B cell (primary cell): ENCODE measurements at regions not wholly inside any gene's neighbourhood (a gene's known extent, or its start where the extent isn't known, plus 50 kb on each side); places are given as distances from the start of the nearest gene placed in this dataset.

ENCODE experiments used
- ATAC-seq: fragments of 200-7000 bp; cut with Tn5 transposase; one replicate; pipeline ENCODE4 v1.10.0; 2021; ENCODE audit warnings: low read depth, mild to moderate bottlenecking, moderate number of reproducible peaks, moderate library complexity
- CTCF ChIA-PET: fragments of 350-600 bp; sonication (Branson Sonifier 250); formaldehyde crosslinking; loops from one replicate; lab custom pipeline; 2021; ENCODE audit warnings: antibody characterized with exemption, inconsistent platforms; lab: Charles Lee
- POLR2A ChIA-PET: fragments of 350-600 bp; sonication (Branson Sonifier 250); formaldehyde crosslinking; loops from one replicate; lab custom pipeline; 2021; ENCODE audit warnings: antibody characterized with exemption; lab: Charles Lee
- DNase-seq: peaks from one replicate; pipeline ENCODE4 v3.0.0; 2013
- H2AFZ ChIP-seq: 2 replicates; pipeline ENCODE4 v1.6.1; 2012; ENCODE audit warnings: mild to moderate bottlenecking, low read depth, low read length; ENCODE audit not compliant: insufficient read depth, poor library complexity, severe bottlenecking
- H3K27ac ChIP-seq, 2 donors: 1 replicate in 1 of 2; 2 replicates in 1 of 2; pipeline ENCODE4 v1.5.1; 2012 to 2013; ENCODE audit warnings: low read length in 2 of 2, mild to moderate bottlenecking in 2 of 2, moderate library complexity in 1 of 2
- H3K27me3 ChIP-seq, 4 experiments: fragments of 200-600 bp in 1 of 4; sonication (generic) in 1 of 4; replicated peaks in 1 of 4; 1 replicate in 2 of 4; 2 replicates in 2 of 4; pipeline versions ENCODE4 v1.6.1 to v1.7.0; 2013 to 2016; ENCODE audit warnings: low read length in 3 of 4, mild to moderate bottlenecking in 2 of 4, mixed read lengths in 1 of 4, moderate library complexity in 1 of 4; ENCODE audit not compliant: insufficient read depth in 4 of 4, control insufficient read depth in 3 of 4; ENCODE audit errors: control extremely low read depth in 1 of 4
- H3K36me3 ChIP-seq, 2 experiments: replicated peaks in 1 of 2; 1 replicate in 1 of 2; 2 replicates in 1 of 2; pipeline versions ENCODE4 v1.6.1 to v1.7.1; 2013; ENCODE audit warnings: low read length in 1 of 2; ENCODE audit not compliant: insufficient read depth in 2 of 2, control insufficient read depth in 1 of 2; ENCODE audit errors: control extremely low read depth in 1 of 2, extremely low read depth in 1 of 2
- H3K4me1 ChIP-seq, 2 donors: fragments of 200-600 bp in 1 of 2; sonication (generic) in 1 of 2; 1 replicate in 1 of 2; 2 replicates in 1 of 2; pipeline versions ENCODE4 v1.5.1 to v1.6.1; 2013 to 2017; ENCODE audit warnings: low read length in 2 of 2; ENCODE audit not compliant: control insufficient read depth in 2 of 2, insufficient read depth in 2 of 2
- H3K4me2 ChIP-seq: replicated peaks from 2 replicates; pipeline ENCODE3; 2012; ENCODE audit warnings: mild to moderate bottlenecking, low read depth, low read length; ENCODE audit not compliant: poor library complexity, severe bottlenecking
- H3K4me3 ChIP-seq, 5 experiments: fragments of 200-600 bp in 1 of 5; sonication (generic) in 1 of 5; 1 replicate in 3 of 5; 2 replicates in 2 of 5; pipeline versions ENCODE4 v1.5.1 to v1.7.0; 2011 to 2016; ENCODE audit warnings: low read length in 4 of 5, mild to moderate bottlenecking in 4 of 5, low read depth in 2 of 5, control low read depth in 1 of 5, moderate library complexity in 1 of 5; ENCODE audit not compliant: insufficient read depth in 1 of 5; ENCODE audit errors: control extremely low read depth in 1 of 5, extremely low read depth in 1 of 5
- H3K79me2 ChIP-seq: fragments of 200-600 bp; sonication (generic); one replicate; pipeline ENCODE4 v1.6.0; 2016; ENCODE audit warnings: low read length; ENCODE audit not compliant: control insufficient read depth, insufficient read depth
- H3K9ac ChIP-seq: fragments of 200-600 bp; sonication (generic); 2 replicates; pipeline ENCODE4 v1.6.1; 2017; ENCODE audit warnings: mild to moderate bottlenecking, low read length, moderate library complexity
- H3K9me3 ChIP-seq, 3 donors: one replicate each; pipeline versions ENCODE4 v1.6.1 to v1.7.1; 2013; ENCODE audit warnings: low read length in 2 of 3; ENCODE audit not compliant: control insufficient read depth in 2 of 3, insufficient read depth in 1 of 3; ENCODE audit errors: control extremely low read depth in 1 of 3
- H4K20me1 ChIP-seq: 2 replicates; pipeline ENCODE4 v1.6.0; 2012; ENCODE audit warnings: mild to moderate bottlenecking, low read length; ENCODE audit not compliant: insufficient read depth, control insufficient read depth, poor library complexity, severe bottlenecking
- H3K27ac Mint-ChIP-seq: one replicate; pipeline ENCODE4 v1.8.0; 2021; ENCODE audit warnings: mixed read lengths
- H3K27me3 Mint-ChIP-seq: one replicate; pipeline ENCODE4 v1.8.0; 2021; ENCODE audit warnings: mixed read lengths
- H3K4me1 Mint-ChIP-seq: one replicate; pipeline ENCODE4 v1.8.0; 2021; ENCODE audit warnings: mixed read lengths
- H3K4me3 Mint-ChIP-seq: one replicate; pipeline ENCODE4 v1.8.0; 2021; ENCODE audit warnings: mixed read lengths
- H3K9me3 Mint-ChIP-seq: one replicate; pipeline ENCODE4 v1.8.0; 2022; ENCODE audit warnings: mixed read lengths; ENCODE audit not compliant: insufficient read depth
- EZH2 ChIP-seq: IDR thresholded peaks from 2 replicates; pipeline ENCODE4 v1.6.1; 2012; ENCODE audit warnings: borderline replicate concordance, low read depth, mild to moderate bottlenecking, moderate library complexity, low read length; ENCODE audit not compliant: insufficient read depth, poor library complexity, severe bottlenecking
- WGBS: methylation state at CpG from one replicate; pipeline ENCODE4 v1.1.5; 2013; ENCODE audit warnings: missing lambda C conversion rate; ENCODE audit not compliant: insufficient coverage; 5-methylcytosine and 5-hydroxymethylcytosine counted together
- intact Hi-C: fragments of 100-400 bp; cut with micrococcal nuclease; formaldehyde crosslinking; loops from one replicate; pipeline ENCODE4 v1.10.0; 2022
- TF ChIP-seq, protein P1 (sequence below): fragments of 200-600 bp; IDR thresholded peaks from one replicate; pipeline ENCODE4 v1.8.0; 2022; ENCODE audit warnings: antibody characterized with exemption, mild to moderate bottlenecking

DNA sequence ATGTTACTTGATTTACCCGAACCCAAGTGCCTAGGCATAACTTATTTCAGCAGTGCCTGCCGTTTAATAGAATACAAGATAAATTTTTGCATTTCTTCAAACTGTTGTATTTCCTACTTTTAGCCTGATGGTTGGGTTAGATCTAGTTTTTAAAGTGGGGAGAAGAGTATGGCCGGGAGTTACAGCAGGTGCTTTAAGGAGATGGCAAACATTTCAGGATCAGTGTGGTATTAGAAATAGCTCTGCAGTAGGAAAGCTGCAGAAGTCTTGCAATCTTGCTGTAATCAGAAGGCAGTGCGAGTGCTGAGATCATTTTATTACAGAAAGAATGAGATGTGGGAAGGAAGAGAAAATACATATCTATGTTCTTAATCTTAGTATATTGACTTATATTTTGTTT lies 977.8 kb upstream of the TENM3 start:
- Histone ChIP-seq H3K4me2 (no peak overlapping the region), H4K20me1 (no peaks in the 10 kb centered on the region), H3K9ac (no peak overlapping the region), H3K36me3 (no peaks in the 10 kb centered on the region), H3K27me3 (no peaks in the 10 kb centered on the region), H3K4me1 (no peaks in the 10 kb centered on the region), H2AFZ (no peak overlapping the region), H3K79me2 (no peaks in the 10 kb centered on the region), H3K9me3 (no peaks in the 10 kb centered on the region), H3K4me3 (no peak overlapping the region), H3K27ac (no peak overlapping the region)
- DNase-seq (no peak), ATAC-seq (no peak)
- H3K27me3 Mint-ChIP-seq: peaks cover 3% of the 10 kb centered on the region
- CTCF ChIA-PET: no interaction called here
- no peak overlapping the region for H3K4me3 Mint-ChIP-seq
- TF ChIP-seq, protein P1, sequence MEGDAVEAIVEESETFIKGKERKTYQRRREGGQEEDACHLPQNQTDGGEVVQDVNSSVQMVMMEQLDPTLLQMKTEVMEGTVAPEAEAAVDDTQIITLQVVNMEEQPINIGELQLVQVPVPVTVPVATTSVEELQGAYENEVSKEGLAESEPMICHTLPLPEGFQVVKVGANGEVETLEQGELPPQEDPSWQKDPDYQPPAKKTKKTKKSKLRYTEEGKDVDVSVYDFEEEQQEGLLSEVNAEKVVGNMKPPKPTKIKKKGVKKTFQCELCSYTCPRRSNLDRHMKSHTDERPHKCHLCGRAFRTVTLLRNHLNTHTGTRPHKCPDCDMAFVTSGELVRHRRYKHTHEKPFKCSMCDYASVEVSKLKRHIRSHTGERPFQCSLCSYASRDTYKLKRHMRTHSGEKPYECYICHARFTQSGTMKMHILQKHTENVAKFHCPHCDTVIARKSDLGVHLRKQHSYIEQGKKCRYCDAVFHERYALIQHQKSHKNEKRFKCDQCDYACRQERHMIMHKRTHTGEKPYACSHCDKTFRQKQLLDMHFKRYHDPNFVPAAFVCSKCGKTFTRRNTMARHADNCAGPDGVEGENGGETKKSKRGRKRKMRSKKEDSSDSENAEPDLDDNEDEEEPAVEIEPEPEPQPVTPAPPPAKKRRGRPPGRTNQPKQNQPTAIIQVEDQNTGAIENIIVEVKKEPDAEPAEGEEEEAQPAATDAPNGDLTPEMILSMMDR: no peak
- no peak for TF ChIP-seq EZH2
- POLR2A ChIA-PET: no interaction called here
- intact Hi-C loops: no loop called here
- H3K4me1 Mint-ChIP-seq: no peaks in the 10 kb centered on the region
- H3K27ac Mint-ChIP-seq: no peak overlapping the region
- no peaks in the 10 kb centered on the region for H3K9me3 Mint-ChIP-seq
- WGBS: 51% methylated on average over 2 of the region's 4 CpGs

DNA sequence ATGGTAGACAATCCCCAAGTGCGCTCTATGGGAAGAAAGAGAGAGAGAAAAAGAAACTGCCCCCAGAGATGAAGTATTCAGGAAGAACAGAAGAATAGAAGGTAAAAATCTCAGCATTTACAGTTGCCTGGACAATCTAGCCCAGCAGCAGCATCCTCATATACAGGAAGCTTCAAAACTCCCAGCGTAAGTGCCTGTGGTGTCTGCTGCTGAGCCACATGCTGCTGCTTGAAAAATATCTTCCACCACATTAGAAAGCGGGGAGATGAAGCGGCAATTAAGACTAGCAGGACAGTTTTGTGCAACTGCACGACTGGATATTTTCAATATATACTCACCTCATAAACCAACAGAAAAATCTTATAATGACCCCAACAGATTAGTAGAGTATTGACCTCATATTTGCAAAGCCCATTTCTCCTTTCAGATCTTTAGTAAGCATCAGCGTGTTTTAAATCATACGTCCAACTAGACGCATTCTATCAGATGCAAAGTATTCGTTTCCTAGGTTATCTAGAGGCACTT lies 972.0 kb upstream of the TENM3 start:
- intact Hi-C loops: no loop called here
- no peak overlapping the region for H2AFZ ChIP-seq
- H3K36me3 ChIP-seq: no peaks in the 10 kb centered on the region
- 95% methylated on average over 8 of the region's 9 CpGs for WGBS
- H3K79me2 ChIP-seq: no peaks in the 10 kb centered on the region
- H3K27me3 ChIP-seq: no peaks in the 10 kb centered on the region
- no peak for ATAC-seq
- H3K4me2 ChIP-seq: no peak overlapping the region
- H4K20me1 ChIP-seq: no peaks in the 10 kb centered on the region
- no peaks in the 10 kb centered on the region for H3K27me3 Mint-ChIP-seq
- no peaks in the 10 kb centered on the region for H3K4me1 ChIP-seq
- H3K4me3 ChIP-seq: no peak overlapping the region
- H3K9ac ChIP-seq: no peak overlapping the region
- DNase-seq: no peak
- ChIA-PET POLR2A (no interaction called here), CTCF (no interaction called here)
- no peaks in the 10 kb centered on the region for H3K9me3 Mint-ChIP-seq
- H3K27ac ChIP-seq: no peak overlapping the region
- no peak for TF ChIP-seq EZH2
- TF ChIP-seq, protein P1: no peak
- no peak overlapping the region for H3K4me3 Mint-ChIP-seq
- H3K9me3 ChIP-seq: no peaks in the 10 kb centered on the region
- no peak overlapping the region for H3K27ac Mint-ChIP-seq
- H3K4me1 Mint-ChIP-seq: no peaks in the 10 kb centered on the region
